ENCODE measurements at regions not wholly inside any gene's neighbourhood (a gene's known extent, or its start where the extent isn't known, plus 50 kb on each side); places are given as distances from the start of the nearest gene placed in this dataset.
"Not testable (repeated sequence)": the region's sequence is repeated elsewhere in the genome, so short reads cannot be mapped to it uniquely, and the experiment has no call there.

- no peak for DNase-seq
Observed at GRCh38 chr20:11153819-11154218, 480.0 kb upstream of the JAG1 start.

- no peak for DNase-seq
Observed at GRCh38 chr20:11155156-11155756, 481.5 kb upstream of the JAG1 start.

- DNase-seq, result no peak
Observed at GRCh38 chr20:11156922-11157321, 483.1 kb upstream of the JAG1 start.

GRCh38 chr20:11158146-11158545 is 484.3 kb upstream of the JAG1 start:
- DNase-seq, result no peak

- DNase-seq, result no peak
Observed at GRCh38 chr20:11158589-11158988, 484.8 kb upstream of the JAG1 start.

- no peak for DNase-seq
Observed at GRCh38 chr20:11159728-11160127, 485.9 kb upstream of the JAG1 start.

GRCh38 chr20:11162026-11162775 is 488.4 kb upstream of the JAG1 start:
- DNase-seq, result no peak

- no peak for DNase-seq
Observed at GRCh38 chr20:11165789-11166188, 492.0 kb upstream of the JAG1 start.

- no peak for DNase-seq
Observed at GRCh38 chr20:11166712-11167111, 492.9 kb upstream of the JAG1 start.

GRCh38 chr20:11168026-11168425 is 494.2 kb upstream of the JAG1 start:
- DNase-seq, result no peak

GRCh38 chr20:11170025-11170424 is 496.2 kb upstream of the JAG1 start:
- DNase-seq, result no peak

- DNase-seq, result no peak
Observed at GRCh38 chr20:11170565-11170964, 496.8 kb upstream of the JAG1 start.

- no peak for DNase-seq
Observed at GRCh38 chr20:11172881-11173280, 499.1 kb upstream of the JAG1 start.

- no peak for DNase-seq
Observed at GRCh38 chr20:11173916-11174315, 500.1 kb upstream of the JAG1 start.

GRCh38 chr20:11174861-11175260 is 501.1 kb upstream of the JAG1 start:
- DNase-seq, result no peak

GRCh38 chr20:11176431-11176830 is 502.6 kb upstream of the JAG1 start:
- no peak for DNase-seq

GRCh38 chr20:11178946-11179654 is 505.3 kb upstream of the JAG1 start:
- no peak for DNase-seq

GRCh38 chr20:11180186-11180585 is 506.4 kb upstream of the JAG1 start:
- no peak for DNase-seq

- not testable (repeated sequence) for DNase-seq
Observed at GRCh38 chr20:11181129-11181528, 507.3 kb upstream of the JAG1 start.

GRCh38 chr20:11181966-11182365 is 508.2 kb upstream of the JAG1 start:
- no peak for DNase-seq

GRCh38 chr20:11182720-11183119 is 508.9 kb upstream of the JAG1 start:
- no peak for DNase-seq

GRCh38 chr20:11186301-11187008 is 512.7 kb upstream of the JAG1 start:
- no peak for DNase-seq

- no peak for DNase-seq
Observed at GRCh38 chr20:11188843-11189603, 515.2 kb upstream of the JAG1 start.

All from DMS79 (cell line).